Hematopoietic multipotent progenitor cell treated with erythropoietin and hydrocortisone succinate and interleukin-3 and kit ligand, for 17 days (in vitro differentiated cells): ENCODE measurements at regions not wholly inside any gene's neighbourhood (a gene's known extent, or its start where the extent isn't known, plus 50 kb on each side); places are given as distances from the start of the nearest gene placed in this dataset.
"Not testable (repeated sequence)": the region's sequence is repeated elsewhere in the genome, so short reads cannot be mapped to it uniquely, and the experiment has no call there.

Experiments
- DNase-seq: peaks from one replicate; pipeline ENCODE4 v3.0.0-alpha.2; 2015; ENCODE audit warnings: low spot score

DNA sequence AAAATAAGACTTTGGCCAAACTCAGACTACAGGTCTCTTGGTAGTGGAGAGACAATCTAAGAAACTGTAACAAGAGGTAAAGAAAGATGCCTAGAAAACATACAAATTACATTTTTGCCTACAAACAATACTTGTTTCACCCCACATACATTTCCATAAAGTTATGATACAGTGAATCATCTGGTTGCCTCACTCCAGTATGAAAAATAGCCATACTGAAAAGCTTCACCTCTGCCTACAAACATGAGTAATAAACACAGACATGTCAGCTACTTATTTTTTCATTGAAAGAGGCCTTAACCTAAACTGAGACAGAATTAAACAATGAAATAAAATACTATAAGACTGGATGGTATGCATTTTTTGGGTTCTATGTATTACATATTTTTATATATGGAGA lies 1463.0 kb downstream of the FAM181B start:
- no peak for DNase-seq

DNA sequence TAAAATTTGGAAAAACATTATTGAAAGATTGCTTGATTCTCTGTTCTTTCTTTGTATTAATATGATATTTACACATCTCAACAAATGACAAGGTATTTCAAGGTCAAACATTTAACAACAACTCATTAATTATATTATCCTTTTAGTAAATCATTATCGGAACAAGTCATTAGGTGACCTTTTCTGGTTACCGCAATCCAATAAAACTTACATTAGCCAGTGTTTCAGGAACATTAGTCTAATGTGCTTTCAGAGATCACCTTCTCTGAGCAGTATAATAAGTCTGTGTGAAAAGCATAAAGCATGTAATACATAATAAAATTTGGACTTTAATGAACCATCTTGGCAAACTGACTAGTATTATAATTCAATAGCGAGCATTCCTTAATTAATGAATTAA lies 1466.4 kb downstream of the FAM181B start:
- no peak for DNase-seq

DNA sequence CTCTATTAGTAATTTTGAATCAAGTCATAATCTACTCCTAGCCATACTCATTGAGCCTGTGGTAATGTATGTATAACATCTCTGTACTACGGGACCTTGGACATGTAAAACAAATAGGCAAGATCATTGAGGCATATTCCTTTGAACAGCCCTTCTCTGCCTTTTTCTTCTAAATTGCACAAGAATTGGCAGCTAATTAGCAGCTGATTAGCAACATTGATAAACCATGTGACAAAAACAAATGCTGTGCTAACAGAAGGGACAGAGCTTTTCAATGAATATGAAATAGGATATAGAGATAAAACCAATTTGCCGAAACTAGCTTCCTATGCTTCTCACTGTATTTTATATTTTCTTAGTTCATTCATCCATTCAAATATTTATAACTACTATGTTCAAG lies 1474.2 kb downstream of the FAM181B start:
- no peak for DNase-seq

DNA sequence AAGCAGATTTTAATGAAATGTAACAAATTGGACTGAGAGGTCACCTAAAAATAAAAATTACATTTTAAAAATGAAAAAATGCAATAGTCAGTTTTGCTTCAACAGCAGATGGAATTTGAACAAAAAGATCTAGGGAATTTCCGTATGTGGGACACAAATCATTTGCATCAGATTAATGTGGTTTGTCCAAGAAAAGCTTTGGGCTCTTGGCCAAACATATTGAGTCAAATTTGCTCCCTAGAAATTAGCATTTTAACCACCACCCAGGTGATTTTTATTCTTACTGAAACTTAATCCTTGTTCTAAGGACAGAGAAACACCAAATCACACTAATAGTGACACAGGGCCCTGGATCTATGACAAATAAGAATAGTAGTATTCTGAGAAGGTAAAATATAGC lies 1477.8 kb downstream of the FAM181B start:
- DNase-seq, result no peak

DNA sequence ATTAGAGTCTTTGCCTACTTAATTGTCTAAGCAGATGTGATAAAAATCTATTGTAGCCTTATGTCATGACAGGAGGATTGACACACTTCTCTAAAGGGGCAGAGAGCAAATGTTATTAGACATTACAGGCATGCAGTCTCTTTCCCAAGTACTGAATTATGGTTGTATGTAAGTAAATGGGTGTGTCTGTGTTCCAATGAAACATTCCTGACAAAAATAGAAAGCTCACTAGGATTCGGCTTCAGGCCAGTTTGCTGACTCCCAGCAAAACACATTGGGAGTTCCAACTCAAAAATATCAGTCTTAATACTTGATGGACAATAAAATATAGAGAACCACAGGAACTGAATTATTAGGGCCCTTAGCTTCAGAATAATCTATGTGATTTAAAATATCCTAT lies 1480.4 kb downstream of the FAM181B start:
- DNase-seq, result no peak

DNA sequence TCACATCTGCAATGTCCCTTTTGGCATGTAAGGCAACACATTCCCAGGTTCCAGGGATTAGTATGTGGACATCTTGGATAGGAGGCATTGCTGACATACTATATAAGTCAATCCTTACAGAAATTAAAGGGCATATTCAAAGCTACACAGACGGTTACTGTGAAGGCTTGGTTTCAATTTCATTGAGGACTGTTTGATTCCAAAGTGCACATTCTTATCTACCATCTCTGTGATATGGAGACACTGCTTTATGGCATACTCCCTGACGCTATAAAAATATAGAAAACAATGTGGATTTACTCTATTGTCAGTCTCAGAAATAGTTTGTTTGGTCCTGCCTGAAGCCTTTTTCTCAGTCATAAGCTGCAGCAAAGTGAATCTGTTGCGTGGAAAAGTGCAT lies 1486.7 kb downstream of the FAM181B start:
- no peak for DNase-seq

DNA sequence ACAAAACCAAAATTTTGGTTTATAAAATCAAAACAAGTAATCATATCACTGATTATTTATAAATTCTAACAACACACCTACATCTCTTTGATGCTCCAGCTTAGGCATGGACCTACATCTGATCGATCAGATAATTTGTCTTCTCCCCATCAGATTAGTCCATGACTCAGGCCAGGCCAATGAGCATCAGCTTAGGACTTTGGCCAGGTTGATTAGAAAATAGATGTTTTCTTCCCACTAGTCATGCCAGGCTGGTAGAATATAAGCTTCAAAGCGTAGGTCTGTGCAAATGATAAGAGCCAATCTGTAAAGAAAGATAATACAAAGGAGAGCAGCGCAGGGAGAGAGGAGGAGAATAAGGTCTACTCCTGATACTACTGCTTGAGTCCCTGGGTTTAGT lies 1487.9 kb downstream of the FAM181B start:
- no peak for DNase-seq

DNA sequence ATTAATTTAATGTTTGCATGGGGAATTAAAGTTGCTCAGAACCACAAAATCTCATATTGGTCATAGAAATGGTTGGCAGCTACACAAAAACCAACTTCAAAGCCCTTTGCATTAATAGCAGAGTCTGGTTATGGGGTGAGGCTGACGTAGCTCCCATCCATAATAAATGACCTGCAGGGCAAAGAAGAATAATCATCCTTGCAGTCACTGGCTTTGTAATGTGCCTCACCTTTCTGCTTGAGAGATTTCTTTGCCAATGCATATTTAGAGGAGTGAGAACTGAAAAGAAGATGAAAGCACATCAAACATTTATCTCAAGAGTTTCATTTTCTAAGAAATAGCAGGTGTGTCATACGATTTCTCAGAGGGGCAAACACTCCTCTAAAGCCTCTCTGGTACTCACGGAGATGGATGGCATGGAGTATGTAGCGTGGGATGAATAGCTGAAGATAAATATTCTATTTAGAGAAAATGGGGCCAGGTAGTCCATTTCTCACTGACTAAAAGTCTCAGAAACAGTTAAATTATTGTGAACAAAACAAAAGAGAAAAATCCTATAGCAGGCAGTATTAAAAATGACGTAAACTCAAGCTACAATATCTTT lies 1491.9 kb downstream of the FAM181B start:
- DNase-seq, result no peak

DNA sequence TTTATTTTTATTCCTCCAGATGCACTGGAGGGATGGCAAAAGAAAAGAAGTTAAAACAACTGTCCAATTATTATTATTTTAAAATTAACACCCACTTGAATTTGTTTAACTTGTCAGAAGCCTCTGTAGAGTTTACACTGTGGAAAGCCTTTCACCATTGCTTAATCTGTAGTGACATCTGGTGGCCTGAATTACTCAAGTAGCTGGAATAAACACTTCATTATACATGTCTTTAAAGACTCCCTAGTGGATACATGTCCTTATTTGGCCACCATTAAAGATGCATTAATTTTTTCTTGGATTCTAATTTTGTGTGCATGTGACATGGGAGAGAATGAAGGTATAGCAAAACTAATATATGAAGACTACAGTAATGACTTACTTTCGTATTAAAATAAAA lies 1496.5 kb downstream of the FAM181B start:
- DNase-seq, result no peak

DNA sequence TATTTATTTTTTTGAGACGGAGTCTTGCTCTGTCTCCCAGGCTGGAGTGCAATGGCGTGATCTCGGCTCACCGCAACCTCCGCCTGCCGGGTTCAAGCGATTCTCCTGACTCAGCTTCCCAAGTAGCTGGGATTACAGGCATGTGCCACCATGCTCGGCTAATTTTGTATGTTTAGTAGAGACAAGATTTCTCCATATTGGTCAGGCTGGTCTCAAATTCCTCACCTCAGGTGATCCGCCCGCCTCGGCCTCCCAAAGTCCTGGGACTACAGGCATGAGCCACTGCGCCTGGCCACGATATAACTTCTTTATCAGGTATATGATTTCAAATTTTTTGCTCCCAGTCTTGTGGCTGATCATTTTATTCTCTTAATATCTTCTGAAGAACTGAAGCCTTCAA lies 1506.3 kb downstream of the FAM181B start:
- DNase-seq, result not testable (repeated sequence)

DNA sequence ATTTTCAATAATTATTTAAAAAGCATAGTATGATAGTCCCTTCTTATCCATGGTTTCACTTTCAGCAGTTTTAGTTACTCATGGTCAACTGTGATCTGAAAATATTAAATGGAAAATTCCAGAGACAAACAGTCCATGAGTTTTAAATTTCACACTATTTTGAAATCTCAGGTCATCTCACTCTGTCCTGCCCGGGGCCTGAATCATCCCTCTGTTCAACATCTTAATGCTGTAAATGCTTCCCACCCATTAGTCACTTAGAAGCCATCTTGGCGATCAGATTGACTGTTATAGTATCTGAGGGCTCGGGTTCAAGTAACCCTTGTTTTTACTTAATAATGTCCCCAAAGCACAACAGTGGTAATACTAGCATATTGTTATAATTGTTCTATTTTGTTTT lies 1509.3 kb downstream of the FAM181B start:
- DNase-seq, result no peak

DNA sequence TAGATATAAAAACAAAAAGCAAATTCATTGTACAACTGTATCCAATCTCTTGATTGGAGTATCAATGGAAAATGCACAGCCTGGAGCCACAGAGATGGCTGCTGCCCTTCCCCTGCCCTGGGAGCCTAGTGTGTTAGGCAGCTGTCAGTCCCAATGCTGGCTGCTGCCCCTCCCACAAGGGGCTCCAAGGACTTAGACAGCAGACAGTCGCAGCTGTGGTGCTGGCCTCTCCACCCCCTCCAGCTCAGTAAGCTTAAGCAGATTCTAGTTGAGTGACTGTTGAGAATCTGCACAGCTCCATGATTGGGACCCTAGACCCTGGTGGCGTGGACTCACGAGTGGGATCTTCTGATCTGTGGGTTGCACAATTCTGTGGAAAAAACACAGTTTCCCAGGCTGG lies 1511.2 kb downstream of the FAM181B start:
- no peak for DNase-seq

DNA sequence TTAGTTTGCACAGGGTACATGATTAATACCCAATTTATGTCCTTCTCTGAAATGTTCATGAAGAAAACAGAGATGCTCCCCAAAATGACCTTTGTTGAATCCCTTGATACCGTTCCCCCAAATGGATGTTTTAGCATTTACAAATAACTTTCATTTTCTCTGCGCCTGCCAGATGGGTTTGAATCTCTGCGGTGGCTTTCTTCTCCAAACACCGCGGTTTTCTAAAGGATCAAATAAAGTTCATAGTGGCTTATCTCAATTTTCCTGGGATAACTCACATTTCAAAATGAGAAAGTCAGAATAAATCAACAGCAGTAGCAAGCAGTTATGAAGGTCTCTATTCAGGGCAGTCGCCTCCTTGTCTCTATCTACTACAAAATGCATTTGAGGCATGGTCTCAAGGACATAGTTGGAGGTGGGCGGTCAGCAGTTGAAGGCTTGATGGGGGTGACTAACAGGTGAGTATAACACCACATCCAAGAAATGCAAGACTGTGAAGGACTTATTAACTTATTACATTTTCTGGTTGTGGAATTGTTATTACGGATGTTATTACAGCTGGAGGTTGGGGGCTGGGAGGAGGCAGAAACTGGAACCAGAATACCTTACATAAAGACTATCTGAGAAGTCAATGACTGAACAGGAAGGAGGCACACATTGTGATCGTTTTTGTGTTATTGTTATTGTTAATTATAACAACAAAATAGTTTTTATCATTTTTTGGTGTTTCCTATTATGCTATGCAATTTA lies 1513.3 kb downstream of the FAM181B start:
- DNase-seq, result no peak

DNA sequence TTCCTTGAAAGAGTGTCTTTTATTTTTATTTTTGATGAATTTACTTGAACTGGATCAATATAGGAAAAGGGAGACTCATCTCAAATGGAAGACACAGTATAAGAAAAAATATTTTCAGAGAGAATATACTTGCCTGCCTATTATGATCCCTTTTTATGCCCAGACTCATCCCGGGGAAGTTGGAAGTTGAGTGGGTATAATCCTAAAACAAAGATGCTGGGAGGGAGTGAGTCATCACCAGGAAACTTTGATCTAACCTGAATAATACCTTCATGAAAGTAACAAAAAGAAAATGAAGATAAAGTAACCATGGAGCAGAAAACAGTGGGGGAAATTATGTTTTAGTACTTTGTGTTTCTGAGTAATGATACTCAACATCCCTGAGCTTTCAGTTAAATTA lies 1514.0 kb downstream of the FAM181B start:
- DNase-seq, result no peak

DNA sequence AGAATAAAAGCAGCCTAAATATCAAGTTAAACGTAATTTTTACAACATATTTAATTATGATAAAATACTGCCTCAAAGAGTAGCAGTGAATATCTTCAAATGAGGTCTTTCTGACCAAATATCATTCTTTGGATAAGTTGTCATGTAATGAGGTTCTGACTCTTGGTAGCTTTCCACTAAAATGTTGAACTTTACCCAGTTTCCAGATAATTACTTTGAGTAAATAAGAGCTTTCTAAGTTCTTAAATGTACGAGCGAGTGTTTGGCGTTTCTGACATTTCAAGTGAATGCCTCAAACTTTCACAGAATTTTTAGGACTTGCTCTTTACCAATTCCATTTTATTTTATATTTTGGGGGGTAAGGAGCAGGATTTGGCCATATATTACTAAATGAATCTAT lies 1515.2 kb downstream of the FAM181B start:
- no peak for DNase-seq

DNA sequence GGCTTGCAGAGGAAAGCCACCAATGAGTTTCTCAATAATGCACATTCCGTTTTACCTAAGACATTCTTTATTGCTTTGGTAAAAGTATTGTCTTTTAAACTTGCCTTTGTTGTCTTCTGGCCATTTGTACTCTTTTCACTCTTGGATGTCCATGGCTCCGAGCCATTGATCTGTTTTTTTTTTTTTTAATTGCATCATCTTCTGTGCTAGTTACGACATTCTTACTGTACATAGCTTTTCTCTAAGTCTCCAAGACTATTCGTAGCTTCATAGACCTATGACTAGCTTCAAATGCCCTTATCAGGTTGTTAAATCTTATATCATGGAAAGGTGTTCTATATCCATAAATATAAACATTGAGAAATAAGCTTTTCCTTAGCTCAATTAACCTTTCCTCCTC lies 1522.6 kb downstream of the FAM181B start:
- DNase-seq, result no peak

DNA sequence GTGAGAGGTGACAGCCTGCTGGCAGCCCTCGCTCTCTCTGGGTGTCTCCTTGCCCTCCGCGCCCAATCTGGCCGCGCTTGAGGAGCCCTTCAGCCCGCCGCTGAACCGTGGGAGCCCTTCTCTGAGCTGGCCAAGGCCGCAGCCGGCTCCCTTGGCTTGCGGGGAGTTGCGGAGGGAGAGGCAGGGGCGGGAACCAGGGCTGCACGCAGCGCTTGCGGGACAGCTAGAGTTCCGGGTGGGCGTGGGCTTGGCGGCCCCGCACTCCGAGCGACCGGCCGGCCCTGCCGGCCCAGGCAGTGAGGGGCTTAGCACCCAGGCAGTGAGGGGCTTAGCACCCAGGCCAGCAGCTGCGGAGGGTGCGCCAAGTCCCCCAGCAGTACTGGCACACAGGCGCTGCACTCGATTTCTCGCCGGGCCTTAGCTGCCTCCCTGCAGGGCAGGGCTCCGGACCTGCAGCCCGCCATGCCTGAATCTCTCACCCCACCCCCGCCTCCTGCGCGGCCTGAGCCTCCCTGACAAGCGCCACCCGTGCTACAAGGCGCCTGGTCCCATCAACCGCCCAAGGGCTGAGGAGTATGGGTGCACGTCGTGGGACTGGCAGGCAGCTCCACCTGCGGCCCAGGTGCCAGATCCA lies 1526.1 kb downstream of the FAM181B start:
- DNase-seq, result no peak

DNA sequence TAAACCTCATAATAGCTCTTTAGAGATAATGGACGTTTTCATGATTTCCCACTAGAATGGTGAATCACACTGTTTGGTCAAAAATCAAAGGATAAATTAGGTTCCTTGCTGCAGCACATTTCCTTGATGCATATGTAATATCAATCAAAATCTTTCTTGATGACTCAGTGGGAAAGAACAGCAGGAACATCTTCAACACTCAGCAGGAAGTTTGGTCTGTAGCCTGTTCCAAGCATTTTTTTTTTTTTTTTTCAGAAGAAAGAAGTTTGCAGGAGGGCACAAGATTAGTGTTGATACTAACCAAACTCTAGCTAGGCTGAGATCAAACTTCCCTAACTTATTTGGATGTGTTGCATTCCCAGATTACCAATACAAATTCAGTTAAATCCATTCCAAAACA lies 1529.8 kb downstream of the FAM181B start:
- no peak for DNase-seq

DNA sequence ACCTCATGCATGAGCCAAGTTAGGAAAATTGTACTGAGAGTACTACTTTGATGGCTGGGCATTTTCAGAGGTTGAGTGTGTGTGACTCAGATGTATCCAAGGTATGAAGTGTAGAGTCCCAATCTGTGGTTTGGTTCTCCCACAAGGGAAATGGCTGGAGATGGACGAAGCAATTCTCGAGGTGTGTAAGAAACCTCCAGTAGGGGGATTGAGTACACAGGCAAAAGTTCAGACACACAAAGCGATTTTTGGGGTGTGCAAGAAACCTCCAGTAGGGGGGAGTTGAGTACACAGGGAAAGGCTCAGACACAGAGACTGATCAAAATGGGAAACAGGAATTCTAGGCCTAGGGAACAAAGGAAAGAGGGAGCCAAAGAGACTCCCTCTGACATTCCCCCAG lies 1536.3 kb downstream of the FAM181B start:
- DNase-seq, result no peak

DNA sequence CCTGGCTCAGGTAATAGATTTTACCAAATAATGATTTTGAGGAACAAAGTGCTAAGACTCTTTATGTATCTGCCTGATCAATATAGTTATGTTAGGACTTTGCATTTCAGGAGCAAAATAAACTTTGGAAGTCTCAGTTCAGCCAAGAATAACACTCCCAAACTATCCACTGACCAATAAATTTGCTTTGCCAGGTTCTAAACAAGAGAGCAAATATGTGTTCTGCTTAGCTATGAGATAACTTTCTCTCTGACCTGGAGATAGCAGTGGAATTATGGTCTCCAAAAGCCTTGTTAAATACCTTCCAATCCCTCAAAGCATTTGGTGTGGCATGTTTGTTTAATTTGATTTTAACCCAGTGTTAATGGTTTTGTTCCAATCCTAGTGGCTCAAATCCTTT lies 1541.1 kb downstream of the FAM181B start:
- DNase-seq, result no peak

DNA sequence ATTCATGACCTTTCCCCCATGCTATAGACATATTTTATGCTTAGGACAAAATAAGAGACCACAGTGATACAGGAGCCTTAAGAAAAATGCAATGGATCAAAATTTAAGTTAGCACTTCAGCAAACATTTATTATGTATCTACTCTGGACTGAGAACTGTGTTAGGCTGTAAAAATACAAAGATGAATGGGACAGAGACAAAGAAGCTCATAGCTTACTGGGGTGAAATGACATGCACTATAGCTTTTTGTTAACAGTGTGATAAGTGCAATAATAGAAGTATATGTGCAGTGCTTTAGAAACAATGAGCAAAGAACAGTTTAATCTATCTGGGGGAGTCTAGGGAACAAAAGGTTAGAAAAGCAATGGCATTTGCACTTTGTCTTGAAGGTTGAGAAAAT lies 1543.1 kb downstream of the FAM181B start:
- DNase-seq, result no peak

DNA sequence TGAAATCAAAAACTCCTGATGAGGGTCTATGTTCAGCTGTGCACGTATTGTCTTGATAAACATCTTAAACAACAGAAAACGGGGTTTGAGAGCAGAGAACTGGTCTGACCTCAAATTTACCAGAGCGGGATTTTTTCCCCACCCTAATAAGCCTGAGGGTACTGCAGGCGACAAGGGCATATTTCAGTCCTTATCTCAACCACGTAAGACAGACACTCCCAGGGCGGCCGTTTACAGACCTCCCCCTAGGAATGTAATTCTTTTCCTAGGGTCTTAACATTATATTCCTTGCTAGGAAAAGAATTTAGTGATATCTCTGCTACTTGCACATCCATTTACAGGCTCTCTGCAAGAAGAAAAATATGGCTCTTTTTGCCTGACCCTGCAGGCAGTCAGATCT lies 1546.6 kb downstream of the FAM181B start:
- DNase-seq, result not testable (repeated sequence)

DNA sequence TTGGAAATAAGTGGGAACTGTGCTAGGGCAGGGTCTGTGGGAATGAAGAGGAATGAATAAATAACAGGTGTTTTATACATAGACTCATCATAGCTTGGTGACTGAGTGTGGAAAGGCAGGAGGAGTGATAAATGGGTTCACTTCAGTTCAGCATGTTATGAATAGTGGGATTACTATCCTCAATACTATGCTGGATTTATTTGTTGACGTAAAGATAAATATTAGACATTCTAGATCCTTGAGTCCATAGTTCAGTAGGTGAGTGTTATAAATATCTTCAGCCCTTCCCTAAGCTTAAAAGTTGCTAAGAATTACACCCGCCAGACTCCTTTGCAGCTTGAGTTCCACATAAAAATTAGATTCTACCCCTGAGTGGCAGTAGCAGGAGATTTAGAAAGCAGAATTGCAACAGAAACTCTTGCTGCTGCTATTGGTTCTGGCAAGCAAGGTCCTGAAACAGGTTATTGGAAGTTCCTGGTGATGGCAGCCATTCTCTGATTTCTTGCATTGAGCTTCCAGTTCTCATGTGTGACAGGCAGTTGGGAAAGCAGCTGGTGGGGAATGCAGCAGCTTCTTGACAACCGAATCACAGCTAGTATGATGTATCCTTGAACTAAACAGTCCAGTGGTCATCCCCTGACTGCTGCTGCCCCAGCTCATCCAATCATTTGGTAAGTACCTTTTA lies 1558.9 kb downstream of the FAM181B start:
- no peak for DNase-seq
